H1 (cell line): ENCODE measurements at regions not wholly inside any gene's neighbourhood (a gene's known extent, or its start where the extent isn't known, plus 50 kb on each side); places are given as distances from the start of the nearest gene placed in this dataset.

Source experiments
- ASH2L ChIP-seq: fragments of 200-600, 300-600 bp; sonication (generic); IDR thresholded peaks from one replicate; pipeline ENCODE4 v1.7.1; 2017; ENCODE audit warnings: low read length
- EGR1 ChIP-seq: IDR thresholded peaks from 2 replicates; pipeline ENCODE4 v1.6.1; 2011; ENCODE audit warnings: low read depth, low read length, borderline replicate concordance
- KDM5A ChIP-seq: fragments of 200-600 bp; IDR thresholded peaks from 2 replicates; pipeline ENCODE4 v1.7.1; 2012; ENCODE audit warnings: mild to moderate bottlenecking, low read length, inconsistent platforms, mixed read lengths
- MAX ChIP-seq: IDR thresholded peaks from 2 replicates; pipeline ENCODE4 v1.6.1; 2012; ENCODE audit warnings: inconsistent platforms
- POLR2AphosphoS5 ChIP-seq: IDR thresholded peaks from 2 replicates; pipeline ENCODE4 v1.6.1; 2011; ENCODE audit warnings: low read depth, low read length
- RAD21 ChIP-seq, 2 experiments: IDR thresholded peaks in 1 of 2; conservative IDR thresholded peaks in 1 of 2; 2 replicates each; pipeline ENCODE4 v1.6.1; 2011; ENCODE audit warnings: low read depth in 2 of 2, low read length in 2 of 2, improper control_type of control experiment in 1 of 2, inconsistent platforms in 1 of 2, mild to moderate bottlenecking in 1 of 2, moderate library complexity in 1 of 2
- SIN3A ChIP-seq, 2 experiments: IDR thresholded peaks in 1 of 2; conservative IDR thresholded peaks in 1 of 2; 2 replicates each; pipeline ENCODE4 v1.6.1; 2011 to 2012; ENCODE audit warnings: low read length in 2 of 2, improper control_type of control experiment in 1 of 2, low read depth in 1 of 2, mild to moderate bottlenecking in 1 of 2
- YY1 ChIP-seq: IDR thresholded peaks from 2 replicates; pipeline ENCODE4 v1.6.1; 2011; ENCODE audit warnings: low read depth, mild to moderate bottlenecking, low read length
- TF ChIP-seq, protein P1 (sequence below), 3 experiments: IDR thresholded peaks; 1 replicate in 2 of 3; 2 replicates in 1 of 3; pipeline versions ENCODE4 v1.5.1 to v1.6.1; 2011; ENCODE audit warnings: low read length in 3 of 3, mild to moderate bottlenecking in 3 of 3, inconsistent platforms in 2 of 3, low read depth in 1 of 3, moderate library complexity in 1 of 3; ENCODE audit not compliant: insufficient read depth in 1 of 3; ENCODE audit errors: control extremely low read depth in 1 of 3

- no peak for TF ChIP-seq EGR1
- TF ChIP-seq, protein P1, sequence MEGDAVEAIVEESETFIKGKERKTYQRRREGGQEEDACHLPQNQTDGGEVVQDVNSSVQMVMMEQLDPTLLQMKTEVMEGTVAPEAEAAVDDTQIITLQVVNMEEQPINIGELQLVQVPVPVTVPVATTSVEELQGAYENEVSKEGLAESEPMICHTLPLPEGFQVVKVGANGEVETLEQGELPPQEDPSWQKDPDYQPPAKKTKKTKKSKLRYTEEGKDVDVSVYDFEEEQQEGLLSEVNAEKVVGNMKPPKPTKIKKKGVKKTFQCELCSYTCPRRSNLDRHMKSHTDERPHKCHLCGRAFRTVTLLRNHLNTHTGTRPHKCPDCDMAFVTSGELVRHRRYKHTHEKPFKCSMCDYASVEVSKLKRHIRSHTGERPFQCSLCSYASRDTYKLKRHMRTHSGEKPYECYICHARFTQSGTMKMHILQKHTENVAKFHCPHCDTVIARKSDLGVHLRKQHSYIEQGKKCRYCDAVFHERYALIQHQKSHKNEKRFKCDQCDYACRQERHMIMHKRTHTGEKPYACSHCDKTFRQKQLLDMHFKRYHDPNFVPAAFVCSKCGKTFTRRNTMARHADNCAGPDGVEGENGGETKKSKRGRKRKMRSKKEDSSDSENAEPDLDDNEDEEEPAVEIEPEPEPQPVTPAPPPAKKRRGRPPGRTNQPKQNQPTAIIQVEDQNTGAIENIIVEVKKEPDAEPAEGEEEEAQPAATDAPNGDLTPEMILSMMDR (IDR thresholded peaks at IDR 0.05; ENCODE audit: control extremely low read depth in 1 of 3, insufficient read depth in 1 of 3, low read depth in 1 of 3, low read length in 3 of 3): no peak
- TF ChIP-seq SIN3A (conservative IDR thresholded peaks at IDR 0.05 in 1 of 2, IDR thresholded peaks at IDR 0.05 in 1 of 2; ENCODE audit: low read depth in 1 of 2, low read length in 2 of 2): no peak
- no peak for TF ChIP-seq KDM5A
- TF ChIP-seq RAD21 (IDR thresholded peaks at IDR 0.05 in 1 of 2, conservative IDR thresholded peaks at IDR 0.05 in 1 of 2; ENCODE audit: low read depth in 2 of 2, low read length in 2 of 2): no peak
- no peak for TF ChIP-seq ASH2L
- no peak for TF ChIP-seq POLR2AphosphoS5
- TF ChIP-seq MAX: no peak
- no peak for TF ChIP-seq YY1
Measured at GRCh38 chr10:63763744-63764143, 242.5 kb downstream of the REEP3 start.
